Vagina (tissue), 2 donors: ENCODE measurements at regions not wholly inside any gene's neighbourhood (a gene's known extent, or its start where the extent isn't known, plus 50 kb on each side); places are given as distances from the start of the nearest gene placed in this dataset.

Experiments
- DNase-seq, 2 donors: peaks; one replicate each; pipeline ENCODE4 v3.0.0-alpha.2; 2017; ENCODE audit errors: extremely low spot score in 2 of 2
- H3K27ac ChIP-seq: fragments of 200-600 bp; sonication (generic); one replicate; pipeline ENCODE4 v1.5.1; 2019
- H3K27me3 ChIP-seq: fragments of 200-600 bp; sonication (generic); one replicate; pipeline ENCODE4 v1.5.1; 2019
- H3K36me3 ChIP-seq, 2 donors: fragments of 200-600 bp; sonication (generic); one replicate each; pipeline ENCODE4 v1.5.1; 2017 to 2019
- H3K4me1 ChIP-seq: fragments of 200-600 bp; sonication (generic); one replicate; pipeline ENCODE4 v1.5.1; 2019
- H3K4me3 ChIP-seq, 2 donors: fragments of 200-600 bp; sonication (generic); 1 replicate in 1 of 2; 2 replicates in 1 of 2; pipeline ENCODE4 v1.5.1; 2016 to 2019
- H3K9me3 ChIP-seq: fragments of 200-600 bp; sonication (generic); one replicate; pipeline ENCODE4 v1.5.1; 2019
- POLR2A ChIP-seq, 2 donors: fragments of 450-650 bp; IDR thresholded peaks; one replicate each; pipeline ENCODE4 v1.6.1; 2017; ENCODE audit warnings: antibody characterized with exemption in 2 of 2, mild to moderate bottlenecking in 2 of 2, moderate library complexity in 2 of 2
- POLR2AphosphoS5 ChIP-seq, 2 donors: sonication (generic); formaldehyde crosslinking; IDR thresholded peaks; one replicate each; pipeline ENCODE4 v1.9.0; 2017; ENCODE audit warnings: antibody characterized with exemption in 2 of 2, mild to moderate bottlenecking in 2 of 2, low read depth in 1 of 2; ENCODE audit not compliant: insufficient read depth in 1 of 2
- intact Hi-C: fragments of 100-400 bp; cut with DNase I; formaldehyde crosslinking; loops from one replicate; pipeline ENCODE4 v1.15.1; 2023
- TF ChIP-seq, protein P1 (sequence below), 3 experiments: fragments of 450-650 bp in 2 of 3; fragments of 200-600 bp in 1 of 3; sonication (generic) in 1 of 3; IDR thresholded peaks; one replicate each; pipeline ENCODE4 v1.5.1; 2017 to 2019; ENCODE audit warnings: antibody characterized with exemption in 3 of 3, mild to moderate bottlenecking in 2 of 3, moderate library complexity in 2 of 3

DNA sequence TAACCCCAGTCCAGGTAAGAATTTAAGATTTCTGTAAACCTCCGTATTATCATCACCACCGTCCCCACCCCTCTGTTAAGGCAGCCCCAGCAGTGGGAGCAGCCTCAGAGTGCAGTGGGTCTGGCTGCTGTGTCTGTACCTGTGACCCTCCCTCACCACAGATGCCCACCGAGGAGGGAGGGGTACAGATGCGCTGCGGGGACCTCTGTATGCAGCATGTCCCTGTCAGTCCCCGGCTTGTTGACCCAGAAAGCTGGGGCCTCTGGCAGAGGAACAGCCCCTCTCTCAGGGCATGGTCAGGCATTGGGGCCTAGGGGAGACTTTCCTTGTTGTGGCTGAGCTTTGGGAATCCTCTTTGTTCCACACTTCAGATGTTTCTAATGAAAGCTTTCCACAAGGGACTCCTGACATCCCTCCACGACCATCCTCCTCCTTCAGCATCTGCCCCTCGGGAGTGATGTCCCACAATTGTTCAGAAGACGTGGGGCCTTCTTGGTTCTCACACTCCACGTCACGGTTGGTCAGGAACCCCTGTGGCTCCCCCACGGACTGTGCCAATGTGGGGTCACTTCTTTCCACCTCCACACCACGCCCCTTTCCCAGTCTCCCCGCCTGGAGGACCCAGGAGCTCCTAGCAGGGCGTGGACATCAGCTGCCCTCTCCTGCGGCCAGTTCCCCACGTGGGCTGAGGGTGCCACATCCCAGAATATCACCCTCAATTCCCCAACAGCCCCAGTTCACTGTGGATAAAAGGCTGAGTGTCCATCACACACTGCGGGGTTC is 384.2 kb upstream of the MYT1L start:
- TF ChIP-seq POLR2AphosphoS5 (IDR thresholded peaks at IDR 0.05; ENCODE audit: insufficient read depth in 1 of 2, low read depth in 1 of 2), result no peak
- no peak for TF ChIP-seq POLR2A (IDR thresholded peaks at IDR 0.05)
- TF ChIP-seq, protein P1, sequence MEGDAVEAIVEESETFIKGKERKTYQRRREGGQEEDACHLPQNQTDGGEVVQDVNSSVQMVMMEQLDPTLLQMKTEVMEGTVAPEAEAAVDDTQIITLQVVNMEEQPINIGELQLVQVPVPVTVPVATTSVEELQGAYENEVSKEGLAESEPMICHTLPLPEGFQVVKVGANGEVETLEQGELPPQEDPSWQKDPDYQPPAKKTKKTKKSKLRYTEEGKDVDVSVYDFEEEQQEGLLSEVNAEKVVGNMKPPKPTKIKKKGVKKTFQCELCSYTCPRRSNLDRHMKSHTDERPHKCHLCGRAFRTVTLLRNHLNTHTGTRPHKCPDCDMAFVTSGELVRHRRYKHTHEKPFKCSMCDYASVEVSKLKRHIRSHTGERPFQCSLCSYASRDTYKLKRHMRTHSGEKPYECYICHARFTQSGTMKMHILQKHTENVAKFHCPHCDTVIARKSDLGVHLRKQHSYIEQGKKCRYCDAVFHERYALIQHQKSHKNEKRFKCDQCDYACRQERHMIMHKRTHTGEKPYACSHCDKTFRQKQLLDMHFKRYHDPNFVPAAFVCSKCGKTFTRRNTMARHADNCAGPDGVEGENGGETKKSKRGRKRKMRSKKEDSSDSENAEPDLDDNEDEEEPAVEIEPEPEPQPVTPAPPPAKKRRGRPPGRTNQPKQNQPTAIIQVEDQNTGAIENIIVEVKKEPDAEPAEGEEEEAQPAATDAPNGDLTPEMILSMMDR (IDR thresholded peaks at IDR 0.05), result no peak
- Histone ChIP-seq H3K36me3 (no peaks in the 10 kb centered on the region), H3K4me1 (no peaks in the 10 kb centered on the region), H3K4me3 (no peak overlapping the region), H3K9me3 (no peaks in the 10 kb centered on the region), H3K27ac (no peak overlapping the region), H3K27me3 (no peaks in the 10 kb centered on the region)
- no peak for DNase-seq
- intact Hi-C loops, result no loop called here

DNA sequence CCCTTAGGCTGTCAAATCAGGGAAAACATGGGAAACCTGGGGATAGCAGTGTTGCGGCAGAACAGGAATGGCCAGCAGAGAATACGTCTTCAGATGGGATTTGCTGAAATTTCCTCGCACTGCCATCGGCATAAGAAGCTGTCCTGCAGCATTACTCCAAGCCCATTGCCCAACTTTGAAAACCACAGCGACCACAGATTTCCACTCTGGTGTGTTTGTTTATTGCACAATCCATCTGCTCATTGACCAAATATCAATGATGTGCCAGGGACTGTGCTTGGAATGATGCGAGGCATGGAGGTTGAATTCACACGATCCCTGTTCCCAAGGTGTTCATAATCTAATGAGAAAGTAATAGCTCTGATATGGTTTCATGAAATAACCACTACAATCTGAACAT is 383.3 kb upstream of the MYT1L start:
- TF ChIP-seq POLR2AphosphoS5 (IDR thresholded peaks at IDR 0.05; ENCODE audit: insufficient read depth in 1 of 2, low read depth in 1 of 2) (no peak), POLR2A (IDR thresholded peaks at IDR 0.05) (no peak)
- TF ChIP-seq, protein P1 (IDR thresholded peaks at IDR 0.05), result no peak

DNA sequence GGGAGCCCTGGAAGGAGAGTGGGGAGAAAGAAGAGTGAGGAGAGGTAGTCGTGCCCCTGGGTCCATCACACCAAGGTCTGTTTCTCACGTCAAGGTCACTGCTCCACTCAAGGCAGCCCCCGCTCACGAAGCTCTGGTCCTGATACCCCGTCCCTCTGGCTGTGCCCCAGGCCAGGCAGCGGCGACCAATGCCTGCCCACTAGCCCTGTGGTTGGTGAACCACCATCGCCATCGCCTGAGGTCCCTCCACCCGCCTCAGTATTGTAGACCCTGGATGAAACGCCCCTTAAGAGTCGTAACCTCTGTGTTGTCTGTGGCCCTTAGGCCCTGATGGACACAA is 378.3 kb upstream of the MYT1L start:
- Histone ChIP-seq H3K4me3 (no peak overlapping the region), H3K4me1 (no peaks in the 10 kb centered on the region), H3K36me3 (no peaks in the 10 kb centered on the region), H3K27ac (no peak overlapping the region), H3K27me3 (no peaks in the 10 kb centered on the region), H3K9me3 (no peaks in the 10 kb centered on the region)
- no peak for DNase-seq
- TF ChIP-seq POLR2AphosphoS5 (IDR thresholded peaks at IDR 0.05; ENCODE audit: insufficient read depth in 1 of 2, low read depth in 1 of 2), result no peak
- TF ChIP-seq, protein P1 (IDR thresholded peaks at IDR 0.05), result no peak
- TF ChIP-seq POLR2A (IDR thresholded peaks at IDR 0.05), result no peak
- intact Hi-C loops, result no loop called here

More for the DNA sequence above, 383.3 kb upstream of the MYT1L start:
- Histone ChIP-seq H3K36me3 (no peaks in the 10 kb centered on the region), H3K27me3 (no peaks in the 10 kb centered on the region), H3K4me1 (no peaks in the 10 kb centered on the region), H3K9me3 (no peaks in the 10 kb centered on the region), H3K4me3 (no peak overlapping the region), H3K27ac (no peak overlapping the region)
- intact Hi-C loops, result no loop called here
- DNase-seq, result no peak

DNA sequence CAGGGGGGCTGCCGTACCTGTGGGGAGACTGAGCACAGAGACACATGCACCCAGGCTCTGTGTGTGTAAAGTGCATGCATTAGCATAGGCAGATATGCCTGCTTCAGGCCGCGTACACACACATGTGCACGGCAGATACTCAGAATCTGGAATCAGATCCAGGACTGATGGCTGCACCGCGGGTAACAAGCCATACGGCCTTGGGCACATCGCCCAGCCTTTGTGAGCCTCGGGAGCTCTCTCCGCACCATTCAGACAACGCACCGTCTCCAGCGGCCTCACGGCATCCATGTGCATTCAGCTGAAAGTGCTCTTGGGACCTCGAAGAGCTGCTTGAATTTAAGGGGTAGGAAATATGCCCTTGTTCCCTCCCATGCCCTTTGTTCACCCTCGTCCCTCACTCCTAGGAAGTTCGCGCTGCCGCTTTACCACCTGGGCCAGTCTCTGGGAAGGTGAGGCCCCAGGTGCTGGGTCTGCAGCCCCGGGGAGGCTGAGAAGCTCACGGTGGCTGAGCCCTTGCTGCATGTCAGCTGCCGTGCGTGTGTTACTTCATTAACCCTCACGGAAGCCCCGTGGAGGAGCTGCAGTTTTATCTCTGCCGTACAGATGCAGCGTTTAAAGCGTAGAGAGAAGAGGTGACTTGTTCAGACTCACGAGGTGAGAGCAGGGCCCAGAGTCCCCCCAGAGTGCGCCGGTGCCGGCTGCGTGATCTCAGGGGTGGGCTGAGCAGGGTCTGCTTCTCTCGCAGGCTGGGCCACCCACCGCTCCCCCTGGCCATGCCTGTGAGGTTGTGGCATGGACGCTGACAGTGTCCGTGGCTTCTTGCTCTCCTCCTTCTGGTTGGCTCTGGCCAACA is 377.7 kb upstream of the MYT1L start:
- intact Hi-C loops, result no loop called here
- Histone ChIP-seq H3K4me1 (no peaks in the 10 kb centered on the region), H3K27ac (no peak overlapping the region), H3K4me3 (no peak overlapping the region), H3K36me3 (no peaks in the 10 kb centered on the region), H3K9me3 (no peaks in the 10 kb centered on the region), H3K27me3 (no peaks in the 10 kb centered on the region)
- TF ChIP-seq POLR2AphosphoS5 (IDR thresholded peaks at IDR 0.05; ENCODE audit: insufficient read depth in 1 of 2, low read depth in 1 of 2) (no peak), POLR2A (IDR thresholded peaks at IDR 0.05) (no peak)
- TF ChIP-seq, protein P1 (IDR thresholded peaks at IDR 0.05), result no peak
- DNase-seq, result no peak
